T-cell (primary cell): ENCODE measurements at regions not wholly inside any gene's neighbourhood (a gene's known extent, or its start where the extent isn't known, plus 50 kb on each side); places are given as distances from the start of the nearest gene placed in this dataset.

Source experiments
- ATAC-seq, 4 experiments: fragments of 200-7000 bp in 3 of 4; fragments of 150-1000 bp in 1 of 4; cut with Tn5 transposase; replicated peaks in 1 of 4; 1 replicate in 3 of 4; 2 replicates in 1 of 4; pipeline ENCODE4 v1.10.0; 2021; ENCODE audit warnings: moderate library complexity in 3 of 4, mild to moderate bottlenecking in 2 of 4, moderate number of reproducible peaks in 1 of 4
- CTCF ChIA-PET, 2 donors: fragments of 300-600 bp; sonication (Branson Sonifier 250); formaldehyde crosslinking; loops; one replicate each; lab custom pipeline; 2022; ENCODE audit warnings: antibody characterized with exemption in 2 of 2; lab: Charles Lee
- POLR2A ChIA-PET, 2 donors: fragments of 300-600 bp; sonication (Branson Sonifier 250); formaldehyde crosslinking; loops; one replicate each; lab custom pipeline; 2022; ENCODE audit warnings: antibody characterized with exemption in 2 of 2; lab: Charles Lee
- DNase-seq, 35 experiments: peaks; one replicate each; pipeline versions ENCODE4 v3.0.0 to v3.0.0-alpha.2; 2013 to 2023
- H3K27ac ChIP-seq: one replicate; pipeline ENCODE4 v1.5.1; 2013; ENCODE audit warnings: low read length
- H3K27me3 ChIP-seq, 2 experiments: replicated peaks in 1 of 2; 1 replicate in 1 of 2; 2 replicates in 1 of 2; pipeline versions ENCODE4 v1.6.1 to v1.7.0; 2013; ENCODE audit warnings: low read length in 1 of 2, mixed read lengths in 1 of 2; ENCODE audit not compliant: control insufficient read depth in 2 of 2, insufficient read depth in 2 of 2; ENCODE audit errors: extremely low read depth in 1 of 2
- H3K36me3 ChIP-seq, 2 donors: 1 replicate in 1 of 2; 2 replicates in 1 of 2; pipeline versions ENCODE4 v1.6.1 to v1.7.0; 2013; ENCODE audit warnings: low read length in 1 of 2; ENCODE audit not compliant: control insufficient read depth in 2 of 2, insufficient read depth in 1 of 2; ENCODE audit errors: extremely low read depth in 1 of 2
- H3K4me1 ChIP-seq, 2 experiments: 1 replicate in 1 of 2; 2 replicates in 1 of 2; pipeline versions ENCODE4 v1.6.1 to v1.7.0; 2013; ENCODE audit warnings: low read length in 2 of 2, mixed read lengths in 1 of 2; ENCODE audit not compliant: insufficient read depth in 2 of 2, control insufficient read depth in 1 of 2; ENCODE audit errors: extremely low read depth in 1 of 2
- H3K4me3 ChIP-seq, 2 donors: 1 replicate in 1 of 2; 2 replicates in 1 of 2; pipeline versions ENCODE4 v1.5.1 to v1.7.0; 2013; ENCODE audit warnings: mild to moderate bottlenecking in 2 of 2, low read length in 1 of 2, moderate library complexity in 1 of 2; ENCODE audit not compliant: control insufficient read depth in 1 of 2; ENCODE audit errors: extremely low read depth in 1 of 2
- H3K9me3 ChIP-seq: 2 replicates; pipeline ENCODE4 v1.7.0; 2013
- H3K27ac Mint-ChIP-seq, 2 donors: one replicate each; pipeline ENCODE4 v1.8.0; 2020 to 2021; ENCODE audit warnings: mild to moderate bottlenecking in 2 of 2, mixed read lengths in 2 of 2
- H3K27me3 Mint-ChIP-seq, 2 donors: one replicate each; pipeline ENCODE4 v1.8.0; 2021 to 2022; ENCODE audit warnings: mixed read lengths in 2 of 2
- H3K36me3 Mint-ChIP-seq: one replicate; pipeline ENCODE4 v1.8.0; 2021; ENCODE audit warnings: mixed read lengths
- H3K4me1 Mint-ChIP-seq, 3 donors: one replicate each; pipeline ENCODE4 v1.8.0; 2020 to 2022; ENCODE audit warnings: mixed read lengths in 3 of 3, mild to moderate bottlenecking in 1 of 3
- H3K4me3 Mint-ChIP-seq, 3 donors: one replicate each; pipeline ENCODE4 v1.8.0; 2020 to 2022; ENCODE audit warnings: mild to moderate bottlenecking in 3 of 3, mixed read lengths in 3 of 3, moderate library complexity in 3 of 3
- H3K9me3 Mint-ChIP-seq, 3 donors: one replicate each; pipeline ENCODE4 v1.8.0; 2020 to 2022; ENCODE audit warnings: mixed read lengths in 3 of 3
- WGBS: methylation state at CpG from one replicate; pipeline ENCODE4 v1.1.5; 2013; ENCODE audit warnings: missing lambda C conversion rate; ENCODE audit not compliant: insufficient coverage; 5-methylcytosine and 5-hydroxymethylcytosine counted together

- no peak for ATAC-seq
- 61% methylated on average over 2 of the region's 4 CpGs for WGBS
- no peak for DNase-seq
- ChIA-PET CTCF (no interaction called here), POLR2A (no interaction called here)
- Mint-ChIP-seq H3K4me1 (no peaks in the 10 kb centered on the region), H3K36me3 (no peaks in the 10 kb centered on the region), H3K9me3 (peaks cover 10 to 12% (median 10%) of the 10 kb centered on the region in 3 donors), H3K4me3 (no peak overlapping the region), H3K27me3 (no peaks in the 10 kb centered on the region), H3K27ac (no peak overlapping the region)
- no peaks in the 10 kb centered on the region for H3K4me1 ChIP-seq
- no peaks in the 10 kb centered on the region for H3K27me3 ChIP-seq
- no peaks in the 10 kb centered on the region for H3K9me3 ChIP-seq
- no peak overlapping the region for H3K4me3 ChIP-seq
- H3K36me3 ChIP-seq, result no peaks in the 10 kb centered on the region
- H3K27ac ChIP-seq, result no peak overlapping the region
Measured at GRCh38 chr10:128950916-128951275, 516.1 kb upstream of the MGMT start.

GRCh38 chr10:128952856-128953255 lies 514.2 kb upstream of the MGMT start:
- Mint-ChIP-seq H3K36me3 (no peaks in the 10 kb centered on the region), H3K4me3 (no peak overlapping the region), H3K27me3 (no peaks in the 10 kb centered on the region), H3K27ac (no peak overlapping the region), H3K9me3 (no peaks in the 10 kb centered on the region), H3K4me1 (no peaks in the 10 kb centered on the region)
- H3K4me1 ChIP-seq, result no peaks in the 10 kb centered on the region
- no peaks in the 10 kb centered on the region for H3K36me3 ChIP-seq
- no peak overlapping the region for H3K27ac ChIP-seq
- WGBS, result 90% methylated on average over 6 of the region's 8 CpGs
- DNase-seq, result no peak
- H3K27me3 ChIP-seq, result no peaks in the 10 kb centered on the region
- ATAC-seq, result no peak
- POLR2A ChIA-PET, result no interaction called here
- CTCF ChIA-PET, result no interaction called here
- no peaks in the 10 kb centered on the region for H3K9me3 ChIP-seq
- H3K4me3 ChIP-seq, result no peak overlapping the region

- Histone ChIP-seq H3K27me3 (peaks cover 0 to under 1% of the 10 kb centered on the region in 2 experiments), H3K4me3 (no peak overlapping the region), H3K27ac (no peak overlapping the region), H3K4me1 (no peaks in the 10 kb centered on the region), H3K9me3 (no peaks in the 10 kb centered on the region), H3K36me3 (no peaks in the 10 kb centered on the region)
- H3K27me3 Mint-ChIP-seq, result no peaks in the 10 kb centered on the region
- H3K27ac Mint-ChIP-seq, result no peak overlapping the region
- WGBS, result no CpG with 5 or more reads among the region's 1 CpG
- no peak overlapping the region for H3K4me3 Mint-ChIP-seq
- no peaks in the 10 kb centered on the region for H3K9me3 Mint-ChIP-seq
- DNase-seq, result no peak
- no peak for ATAC-seq
- no peaks in the 10 kb centered on the region for H3K36me3 Mint-ChIP-seq
- no peaks in the 10 kb centered on the region for H3K4me1 Mint-ChIP-seq
- ChIA-PET CTCF (no interaction called here), POLR2A (no interaction called here)
Measured at GRCh38 chr10:128956149-128956548, 510.9 kb upstream of the MGMT start.

DNA sequence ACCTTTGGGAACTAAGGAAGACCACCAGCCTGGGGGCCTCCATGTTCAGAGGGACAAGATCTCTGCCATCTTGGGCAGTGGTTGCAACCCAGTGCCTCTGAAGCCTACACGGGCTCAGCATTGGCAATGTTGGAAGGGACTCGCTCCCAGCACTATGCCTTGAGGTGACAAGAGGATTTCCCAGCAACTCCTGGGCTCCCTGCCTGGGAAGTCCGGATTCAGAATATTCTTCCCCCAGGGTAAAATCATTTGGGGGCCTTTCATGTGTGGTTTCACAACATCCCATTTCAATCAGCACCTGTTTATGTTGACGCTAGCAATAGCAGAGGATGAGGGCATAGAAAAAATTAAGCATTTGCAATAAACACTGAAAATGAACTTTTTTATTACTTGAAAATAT lies 509.8 kb upstream of the MGMT start:
- Histone ChIP-seq H3K4me1 (no peaks in the 10 kb centered on the region), H3K4me3 (no peak overlapping the region), H3K27me3 (peaks cover 0 to 2% of the 10 kb centered on the region in 2 experiments), H3K36me3 (no peaks in the 10 kb centered on the region), H3K9me3 (no peaks in the 10 kb centered on the region), H3K27ac (no peak overlapping the region)
- no peak for ATAC-seq
- H3K9me3 Mint-ChIP-seq, result no peaks in the 10 kb centered on the region
- no peaks in the 10 kb centered on the region for H3K4me1 Mint-ChIP-seq
- DNase-seq, result no peak
- POLR2A ChIA-PET, result no interaction called here
- 0% methylated on average over 1 of the region's 4 CpGs for WGBS
- no peaks in the 10 kb centered on the region for H3K36me3 Mint-ChIP-seq
- no peak overlapping the region for H3K27ac Mint-ChIP-seq
- H3K4me3 Mint-ChIP-seq, result no peak overlapping the region
- peaks cover 0 to 4% of the 10 kb centered on the region in 2 donors for H3K27me3 Mint-ChIP-seq
- CTCF ChIA-PET, result no interaction called here

DNA sequence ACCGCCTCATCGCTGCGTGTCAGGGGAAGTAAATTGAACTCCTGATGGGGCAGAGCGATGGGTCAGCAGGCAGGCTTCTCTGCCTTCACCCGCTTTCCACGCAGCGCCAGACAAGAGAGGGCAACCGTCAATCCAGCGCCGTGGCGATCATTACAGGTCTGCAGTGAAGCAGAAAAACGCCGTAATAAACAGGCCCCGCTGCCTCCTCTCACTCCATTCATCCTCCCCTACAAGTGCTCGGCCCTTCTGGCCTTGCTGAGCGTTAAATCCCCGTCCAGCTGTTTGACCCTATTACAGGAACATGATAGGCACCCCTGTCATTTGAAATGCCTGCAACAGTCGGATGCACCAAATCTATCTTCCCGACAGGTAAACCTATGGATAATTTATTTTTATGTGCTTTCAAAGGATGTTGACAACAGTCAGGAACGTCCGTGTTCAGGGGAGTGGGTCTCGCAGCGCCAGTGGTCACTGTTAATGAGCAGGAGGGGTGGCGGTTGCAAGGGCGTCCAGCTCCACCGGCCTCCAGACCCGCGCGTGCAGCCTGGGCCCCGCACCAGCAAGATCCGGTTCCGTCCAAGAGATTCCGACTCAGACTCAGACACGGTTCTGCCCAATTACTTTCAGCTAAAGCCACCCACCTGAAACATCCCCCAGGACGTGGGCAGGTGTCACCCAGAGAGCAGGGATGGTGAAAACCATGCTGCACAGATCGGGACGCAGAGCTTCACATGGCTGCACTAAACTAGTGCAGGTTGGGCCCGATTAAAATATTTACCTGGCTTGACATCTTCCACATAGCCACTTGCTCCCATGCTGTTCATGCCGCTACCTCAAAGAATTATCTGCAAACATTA lies 508.0 kb upstream of the MGMT start:
- no peaks in the 10 kb centered on the region for H3K36me3 Mint-ChIP-seq
- H3K4me1 Mint-ChIP-seq, result no peaks in the 10 kb centered on the region

DNA sequence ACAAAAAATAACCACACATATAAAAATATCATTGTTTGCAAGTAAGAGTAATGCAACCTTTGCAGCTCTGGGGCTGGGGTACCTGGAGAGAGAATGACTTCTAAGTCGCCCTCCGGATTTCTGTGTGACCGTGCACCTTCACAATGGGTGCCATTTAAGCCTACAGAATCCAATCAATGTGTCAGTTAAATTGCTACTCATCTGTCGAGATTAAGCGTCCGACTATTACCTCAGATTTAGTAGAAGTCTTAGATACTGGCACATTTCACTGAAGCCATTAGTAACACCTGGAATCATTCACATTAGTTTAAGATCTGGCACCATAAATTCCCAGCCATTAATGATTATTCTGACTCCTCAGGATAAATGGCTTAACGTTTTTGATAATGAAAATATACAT lies 507.3 kb upstream of the MGMT start:
- Mint-ChIP-seq H3K27ac (no peak overlapping the region), H3K4me1 (no peaks in the 10 kb centered on the region), H3K9me3 (no peaks in the 10 kb centered on the region), H3K4me3 (no peak overlapping the region), H3K27me3 (peaks cover 0 to 4% of the 10 kb centered on the region in 2 donors), H3K36me3 (no peaks in the 10 kb centered on the region)
- 86% methylated on average over 4 of the region's 7 CpGs for WGBS
- Histone ChIP-seq H3K27me3 (peaks cover 0 to 7% of the 10 kb centered on the region in 2 experiments), H3K36me3 (no peaks in the 10 kb centered on the region), H3K27ac (no peak overlapping the region), H3K4me3 (no peak overlapping the region), H3K9me3 (no peaks in the 10 kb centered on the region), H3K4me1 (no peaks in the 10 kb centered on the region)
- CTCF ChIA-PET, result no interaction called here
- ATAC-seq (no peak), DNase-seq (no peak)
- POLR2A ChIA-PET, result no interaction called here

More for the DNA sequence above, 508.0 kb upstream of the MGMT start:
- Histone ChIP-seq H3K27me3 (peaks cover 0 to 5% of the 10 kb centered on the region in 2 experiments), H3K36me3 (no peaks in the 10 kb centered on the region), H3K27ac (no peak overlapping the region), H3K4me3 (no peak overlapping the region), H3K4me1 (no peaks in the 10 kb centered on the region), H3K9me3 (no peaks in the 10 kb centered on the region)
- no peaks in the 10 kb centered on the region for H3K9me3 Mint-ChIP-seq
- WGBS, result 91% methylated on average over 29 of the region's 39 CpGs
- no peak overlapping the region for H3K4me3 Mint-ChIP-seq
- CTCF ChIA-PET, result no interaction called here
- no peak overlapping the region for H3K27ac Mint-ChIP-seq
- peaks cover 0 to 4% of the 10 kb centered on the region in 2 donors for H3K27me3 Mint-ChIP-seq
- no peak for DNase-seq
- POLR2A ChIA-PET, result no interaction called here
- ATAC-seq, result no peak
